Heart left ventricle (tissue), 13 donors: ENCODE measurements at regions not wholly inside any gene's neighbourhood (a gene's known extent, or its start where the extent isn't known, plus 50 kb on each side); places are given as distances from the start of the nearest gene placed in this dataset.

Experiments used
- CTCF ChIP-seq, 12 donors: fragments of 200-600 bp; sonication (generic) in 4 of 12; IDR thresholded peaks; one replicate each; pipeline versions ENCODE4 v1.5.0 to v1.8.0; 2018 to 2022; ENCODE audit warnings: antibody characterized with exemption in 12 of 12, mild to moderate bottlenecking in 5 of 12
- POLR2A ChIP-seq, 2 donors: fragments of 450-650 bp; IDR thresholded peaks; one replicate each; pipeline ENCODE4 v1.6.1; 2017; ENCODE audit warnings: antibody characterized with exemption in 2 of 2, mild to moderate bottlenecking in 2 of 2, moderate library complexity in 2 of 2
- donor health status: ischemic (EF 13 %, LVEDD 7.1; RV severe dilation, severe dysfunction).
- donor health status: DM: no; HTN: yes; CAD: no.
- donor health status: DM: no; HTN: no; CAD: no.
- donor health status: ischemic (EF 25% LVEDD 6.9; RV normal size, moderate dysfunction).
- donor health status: ischemic (EF 25% LVEDD 5.7; RV mildly dilated, moderate dysfunction).
- donor health status: ischemic (EF 35%, LVEDD 5.7; RV mildly dilated, moderate dysfunction).
- donor health status: nonischemic (EF 11% LVEDD 7.7; RV severe dilation, severe dysfunction).
- donor health status: DM: yes; HTN: yes; CAD: no.
- donor health status: PGD.
- donor health status: ischemic (EF 29% LVEDD 5.4; RV normal size, mild dysfunction).
- donor health status: nonischemic (EF 23%, LVEDD 6.1; RV moderate dilation, normal function).

- TF ChIP-seq CTCF (IDR thresholded peaks at IDR 0.05) = no peak
- TF ChIP-seq POLR2A (IDR thresholded peaks at IDR 0.05) = no peak
These were observed 131.0 kb upstream of the LDB2 start for GRCh38 chr4:17029432-17029831.
